Activated CD4-positive, alpha-beta T cell treated with anti-CD3 and anti-CD28 coated beads, Interleukin-2, amount 50 U/mL, for 1 hour (primary cell): ENCODE measurements at regions not wholly inside any gene's neighbourhood (a gene's known extent, or its start where the extent isn't known, plus 50 kb on each side); places are given as distances from the start of the nearest gene placed in this dataset.
"Not testable (repeated sequence)": the region's sequence is repeated elsewhere in the genome, so short reads cannot be mapped to it uniquely, and the experiment has no call there.

Experiments used
- DNase-seq: peaks from one replicate; pipeline ENCODE4 v3.0.0-alpha.2; 2020

DNA sequence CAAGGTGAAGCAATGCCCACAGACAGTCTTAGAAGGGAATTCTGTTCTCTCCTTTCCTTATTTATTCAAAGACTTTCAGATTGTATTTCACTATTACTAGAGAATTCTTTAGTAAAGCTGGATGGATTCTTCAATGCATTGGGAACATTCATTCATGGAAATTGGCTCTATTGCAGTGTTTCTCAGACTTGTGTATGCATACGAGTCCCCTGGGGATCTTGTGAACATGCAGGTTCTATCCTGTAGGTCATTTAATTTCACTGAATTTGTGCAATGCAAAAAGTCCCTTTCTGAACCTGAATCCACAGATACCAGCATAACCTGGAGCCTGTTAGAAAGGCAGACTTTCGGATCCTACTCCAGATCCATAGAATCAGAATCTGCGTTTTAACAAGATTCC, 160.9 kb upstream of the AHI1 start:
- DNase-seq, result no peak

DNA sequence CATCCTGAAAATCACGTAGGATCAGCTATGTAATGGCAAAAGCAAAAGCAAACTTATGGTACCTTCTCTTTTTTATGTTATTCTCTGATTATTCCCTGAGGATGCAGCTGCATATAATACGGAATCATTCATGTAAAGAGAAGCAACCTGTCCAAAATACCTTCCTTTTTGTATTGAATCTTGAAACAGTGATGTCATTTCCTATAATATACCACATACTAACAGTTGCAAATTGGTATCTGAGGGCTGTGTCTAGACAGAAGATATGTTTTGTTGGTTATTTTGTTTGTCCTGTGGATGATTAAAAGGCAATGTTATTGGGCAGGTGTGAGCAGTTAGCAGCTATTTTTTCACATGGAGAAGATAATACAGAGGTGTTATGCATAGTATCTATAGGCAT, 161.4 kb upstream of the AHI1 start:
- no peak for DNase-seq

DNA sequence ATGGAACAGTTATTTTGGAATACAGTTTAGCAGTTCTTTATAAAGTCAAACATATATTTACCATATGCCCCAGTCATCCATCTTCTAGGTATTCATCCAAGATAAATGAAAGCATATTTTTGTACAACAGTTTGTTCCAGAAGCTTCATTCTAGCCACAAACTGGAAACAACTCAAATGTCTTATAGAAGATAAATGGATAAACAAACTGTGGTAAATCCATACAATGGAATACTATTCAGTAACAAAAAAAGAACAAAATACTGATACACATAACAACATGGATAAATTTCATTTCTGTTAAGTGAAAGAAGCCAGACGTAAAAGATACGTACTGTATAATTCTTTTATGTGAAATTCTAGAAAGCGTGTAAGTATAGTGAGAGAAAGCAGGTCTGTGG, 167.0 kb upstream of the AHI1 start:
- DNase-seq, result no peak

DNA sequence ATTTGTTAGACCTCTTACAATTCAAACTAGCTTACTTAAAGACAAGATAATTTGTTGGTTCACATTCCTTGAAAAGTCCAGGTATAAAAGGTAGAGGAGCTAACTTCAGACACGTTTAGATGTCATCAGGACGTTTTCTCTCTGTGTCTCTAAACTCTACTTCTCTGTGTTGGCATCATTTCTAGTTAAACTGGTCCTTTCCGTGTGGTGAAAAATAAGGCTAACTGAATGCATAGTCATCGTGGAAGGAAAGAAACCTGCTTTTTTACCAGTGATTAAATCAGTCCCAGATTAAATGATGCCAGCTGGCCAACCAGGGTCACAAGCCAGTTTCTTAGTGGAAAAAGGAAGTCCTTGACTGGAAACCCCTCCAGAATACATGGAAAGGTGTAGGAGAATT, 168.4 kb upstream of the AHI1 start:
- no peak for DNase-seq

DNA sequence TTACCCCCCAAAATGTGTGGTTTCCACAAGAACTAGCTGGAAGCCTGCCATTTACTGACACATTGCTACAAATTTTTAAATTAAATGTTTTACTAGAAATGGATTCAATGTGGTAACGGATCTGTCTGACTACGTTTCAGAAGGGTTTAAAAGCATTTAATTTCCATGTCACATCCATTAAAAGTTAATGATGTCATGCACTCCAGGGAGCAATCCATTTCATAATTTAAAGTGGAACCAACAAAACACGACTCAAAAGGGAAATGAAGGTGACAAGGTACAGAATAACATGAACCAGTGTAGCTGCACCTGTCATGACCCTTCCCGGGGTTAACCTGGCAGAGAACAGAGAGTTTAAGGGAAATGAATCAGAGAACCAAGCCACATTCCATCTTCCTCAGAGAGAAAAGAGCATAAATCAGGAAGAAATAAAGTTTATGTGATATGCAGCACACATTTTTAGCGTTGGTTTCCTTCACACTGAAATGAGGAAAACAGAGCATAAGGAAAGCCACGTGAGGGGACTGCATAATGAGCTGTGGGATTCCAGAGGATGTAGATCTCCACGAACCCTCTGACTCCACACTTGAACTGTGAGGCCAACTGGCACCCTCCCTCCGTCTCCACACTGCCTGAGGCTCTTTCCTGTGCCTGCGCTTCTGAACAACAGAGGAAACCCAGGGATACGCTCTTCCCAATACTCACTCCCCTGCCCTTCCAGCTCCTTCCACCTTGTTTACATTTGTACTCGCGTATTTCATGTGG, 170.3 kb upstream of the AHI1 start:
- no peak for DNase-seq

DNA sequence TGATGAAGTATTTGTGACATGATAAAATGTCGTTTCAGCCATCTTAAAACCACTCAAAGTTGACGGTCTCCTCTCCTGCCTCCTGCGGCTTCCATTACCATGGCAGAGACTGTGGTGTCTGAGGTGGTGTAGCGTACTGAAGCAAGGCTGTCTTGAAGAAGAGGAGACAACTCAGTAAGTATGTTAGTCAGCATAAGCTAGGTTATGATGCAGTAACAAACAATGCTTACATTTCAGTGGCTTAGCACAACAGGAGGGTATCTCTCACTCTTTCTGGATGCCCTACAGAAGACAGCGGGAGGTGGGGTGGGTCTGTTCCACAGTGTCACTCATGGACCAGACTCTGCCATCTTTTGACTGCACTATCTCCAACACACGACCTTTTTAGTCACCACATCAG, 174.7 kb upstream of the AHI1 start:
- DNase-seq, result no peak

DNA sequence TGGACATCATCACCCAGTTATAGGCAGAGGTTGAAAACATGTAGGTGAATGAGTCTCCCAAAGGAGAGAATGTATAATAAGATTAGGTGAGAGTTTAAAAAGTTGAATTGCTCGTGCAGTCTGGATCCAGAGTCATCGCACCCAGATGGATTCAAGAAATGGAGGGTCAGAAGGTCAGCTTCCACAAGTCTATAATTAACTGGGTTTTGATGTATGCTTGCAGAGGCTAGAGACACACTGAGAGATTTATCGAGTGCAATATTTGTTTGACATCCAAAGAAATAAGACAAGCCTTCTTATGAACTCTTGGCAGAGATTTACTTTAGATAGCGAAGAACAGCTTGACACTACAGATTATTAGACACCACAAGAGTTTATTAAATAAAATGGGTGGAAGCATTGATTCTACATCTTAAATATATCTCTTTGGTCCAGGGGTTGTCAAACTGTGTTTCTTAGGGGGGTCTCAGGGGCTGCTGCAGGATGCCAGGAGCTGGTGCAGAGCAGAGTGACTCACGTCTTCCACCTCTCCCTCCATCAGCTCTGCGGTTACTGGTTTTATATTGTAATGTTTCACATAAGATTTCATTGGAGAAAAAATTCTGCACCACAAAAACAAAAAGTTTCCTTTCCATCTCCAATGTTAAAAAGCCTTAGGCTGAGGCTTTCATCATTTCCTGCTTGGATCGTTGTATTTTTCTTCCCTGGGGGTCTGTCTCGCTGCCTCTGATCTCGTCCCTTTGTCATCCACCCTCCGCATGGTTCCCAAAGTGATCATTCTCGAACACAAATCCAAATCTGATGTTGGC, 176.2 kb upstream of the AHI1 start:
- DNase-seq, result no peak

DNA sequence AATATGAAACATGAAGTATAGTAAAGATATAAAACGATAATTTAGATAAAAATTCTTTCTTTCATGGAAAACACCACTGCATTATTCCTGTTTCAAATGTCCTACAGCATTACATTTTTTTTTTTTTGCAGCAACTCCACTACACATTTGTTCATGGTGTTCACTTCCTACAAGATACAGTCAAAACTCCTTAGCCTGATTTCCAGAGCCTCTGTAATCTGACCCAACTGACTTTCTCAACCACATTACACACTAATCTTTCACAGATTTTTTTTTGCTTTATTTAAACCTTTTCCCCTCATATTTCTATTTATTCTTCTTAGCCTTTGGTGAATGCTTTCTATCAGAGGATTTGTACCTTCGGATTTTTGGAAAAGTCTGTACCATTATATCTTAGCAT, 176.5 kb upstream of the PDE7B start:
- no peak for DNase-seq

DNA sequence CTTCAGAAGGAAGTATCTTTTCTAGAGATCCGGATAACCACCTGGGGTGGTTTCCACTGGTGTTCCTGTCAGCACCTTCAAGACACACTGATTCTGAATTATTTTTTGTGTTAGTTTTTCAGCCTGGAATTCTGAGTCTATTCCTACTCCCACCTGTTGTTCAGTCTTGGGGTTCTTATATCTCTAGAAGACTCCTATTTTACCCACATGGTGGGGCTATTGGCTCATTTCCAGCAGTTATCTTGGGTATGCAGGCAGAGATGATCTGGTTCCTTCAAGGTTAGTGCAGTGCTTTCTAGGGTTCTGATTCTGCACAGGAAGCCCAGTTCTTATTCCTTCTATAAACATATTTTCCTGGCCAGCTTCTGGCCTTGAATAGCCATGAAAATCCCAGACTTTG, 175.6 kb upstream of the PDE7B start:
- peak; percentile 8 for DNase-seq

DNA sequence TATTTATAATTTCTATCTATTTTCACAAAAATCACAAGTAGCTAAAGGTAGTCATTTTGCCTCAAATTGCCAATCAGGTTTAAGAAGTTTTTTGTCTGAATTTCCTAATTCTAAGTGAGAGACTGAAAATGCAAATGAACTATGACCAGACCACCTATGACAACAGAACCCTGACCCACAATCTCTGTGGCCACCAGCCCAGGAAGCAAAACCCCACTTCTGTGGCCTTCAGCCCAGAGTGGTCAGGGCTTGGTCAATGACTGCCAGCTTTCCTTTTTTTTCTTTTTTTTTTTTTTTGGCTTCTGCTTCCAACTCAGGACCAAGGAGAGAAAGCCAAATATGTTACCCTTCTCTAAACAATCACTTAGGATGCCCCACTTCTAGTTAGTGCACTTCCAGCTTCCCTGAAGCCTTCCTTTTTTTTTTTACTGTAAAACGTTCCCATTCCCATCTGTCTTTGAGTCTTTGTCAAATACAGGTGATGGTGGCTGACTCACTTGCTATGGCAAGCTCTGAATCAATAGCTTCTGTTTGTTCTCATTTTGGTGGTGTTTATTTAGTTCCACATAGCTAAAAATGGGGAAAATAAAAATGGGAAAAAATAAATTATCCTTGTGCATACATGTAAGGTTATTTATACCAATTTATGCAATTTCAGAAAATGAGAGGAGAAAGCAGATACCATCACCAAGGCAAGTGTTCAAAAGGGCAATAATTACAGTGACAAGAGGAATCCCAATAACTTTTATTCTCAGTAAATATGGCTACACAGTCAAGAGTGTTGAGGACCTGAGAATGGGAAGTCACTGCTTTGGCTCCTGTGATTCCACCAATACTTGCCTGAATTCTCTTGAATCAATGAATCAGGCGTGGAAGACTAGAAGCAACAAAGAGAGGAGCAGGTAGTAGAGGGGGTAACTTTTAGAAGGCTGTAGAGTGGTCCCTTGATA, 170.3 kb upstream of the PDE7B start:
- no peak for DNase-seq

DNA sequence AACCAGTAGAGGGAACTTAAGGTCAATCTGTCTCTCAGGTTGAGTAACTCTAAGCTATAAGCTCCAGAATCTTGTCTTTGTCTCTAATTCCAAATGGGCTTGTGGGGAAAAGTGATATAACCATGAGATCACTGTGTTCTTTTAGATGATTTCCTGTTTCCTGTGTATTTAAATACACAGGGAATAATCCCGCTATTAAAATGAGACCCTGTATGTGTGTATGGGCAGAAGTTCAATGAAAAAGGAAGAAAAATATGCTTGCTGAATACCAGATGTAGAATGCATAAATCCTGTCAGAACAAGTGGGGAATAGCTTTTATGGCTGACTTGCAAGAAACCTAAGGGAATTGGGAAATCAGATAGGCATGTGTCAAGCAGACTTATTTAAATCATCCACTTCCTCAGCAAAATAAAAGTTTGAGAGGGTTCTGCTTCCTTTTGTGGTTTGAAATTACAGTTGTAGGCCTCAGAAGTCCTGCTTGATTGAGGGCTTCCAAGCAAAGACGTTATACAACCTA, 164.7 kb upstream of the PDE7B start:
- no peak for DNase-seq

DNA sequence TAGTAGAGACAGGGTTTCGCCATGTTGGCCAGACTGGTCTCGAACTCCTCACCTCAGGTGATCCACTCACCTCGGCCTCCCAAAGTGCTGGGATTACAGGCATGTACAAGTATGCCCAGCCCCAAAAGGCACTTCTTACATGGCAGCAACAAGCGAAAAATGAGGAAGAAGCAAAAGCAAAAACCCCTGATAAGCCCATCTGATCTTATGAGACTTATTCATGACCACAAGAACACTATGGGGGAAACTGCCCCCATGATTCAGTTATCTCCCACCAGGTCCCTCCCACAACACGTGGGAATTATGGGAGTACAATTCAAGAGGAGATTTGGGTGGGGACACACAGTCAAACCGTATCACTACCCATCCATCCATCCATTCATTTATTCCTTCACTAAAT, 163.0 kb upstream of the PDE7B start:
- not testable (repeated sequence) for DNase-seq

DNA sequence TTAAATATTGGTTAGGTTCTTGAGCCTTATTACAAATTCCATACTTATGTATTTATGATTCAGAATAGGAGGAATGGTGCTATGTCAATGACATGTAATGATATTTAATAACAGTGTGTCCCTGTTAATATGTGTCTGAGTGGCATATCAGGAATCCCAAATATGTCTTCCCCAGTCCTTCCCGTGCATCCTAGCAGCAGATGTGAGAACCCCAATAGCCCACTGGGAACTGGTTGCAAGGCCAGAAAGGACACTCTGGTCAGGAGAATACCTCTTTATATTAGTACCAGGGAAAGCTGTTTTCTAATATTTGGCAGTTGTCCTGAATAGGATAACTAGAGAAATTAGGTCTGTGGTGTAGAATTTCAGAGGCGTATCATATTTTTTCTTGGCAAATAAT, 159.1 kb upstream of the PDE7B start:
- DNase-seq, result no peak

DNA sequence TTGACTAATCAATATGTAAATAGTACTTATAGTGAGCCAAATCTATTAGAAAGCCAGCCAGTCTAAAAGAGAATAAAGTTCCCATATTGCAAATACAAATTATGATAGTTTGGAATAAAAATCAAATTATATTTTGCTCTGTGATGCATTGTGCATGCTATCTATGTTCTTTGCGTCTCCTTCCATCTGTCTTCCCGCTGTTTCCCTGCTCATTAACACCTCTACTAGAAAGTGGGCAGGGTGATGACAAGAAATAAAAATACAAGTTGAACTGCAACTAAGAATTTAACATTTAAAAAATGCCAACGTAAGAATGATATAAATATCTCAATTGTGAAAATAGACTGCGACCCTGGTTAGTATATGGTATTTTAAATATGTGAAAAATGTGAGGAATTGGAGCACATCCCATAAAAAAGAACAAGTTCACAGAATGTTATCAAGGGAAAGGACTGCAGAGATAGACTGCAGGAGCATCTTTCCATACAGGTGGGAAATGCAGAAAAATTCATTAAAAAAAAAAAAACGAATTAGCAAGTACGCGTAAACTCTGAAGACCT, 157.6 kb upstream of the PDE7B start:
- DNase-seq, result no peak

DNA sequence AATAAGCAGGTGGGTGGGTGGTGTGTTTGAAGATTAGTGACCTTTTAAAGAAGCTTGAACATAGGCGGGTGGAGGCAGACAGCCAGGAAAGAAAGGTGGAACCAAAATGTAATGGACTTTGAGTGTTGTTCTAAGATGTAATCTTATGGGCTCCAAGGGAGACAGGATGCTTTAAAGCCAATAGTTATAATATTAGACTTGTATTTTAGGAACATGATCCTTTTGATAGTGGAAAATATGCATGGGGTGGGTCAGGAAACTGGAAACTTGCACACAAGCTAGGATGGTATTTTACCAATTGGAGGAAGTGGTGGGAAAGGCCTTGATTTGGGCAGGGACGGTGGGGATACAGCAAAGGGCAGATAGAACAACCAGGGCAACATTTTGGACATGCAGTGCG, 151.8 kb upstream of the PDE7B start:
- DNase-seq, result no peak

DNA sequence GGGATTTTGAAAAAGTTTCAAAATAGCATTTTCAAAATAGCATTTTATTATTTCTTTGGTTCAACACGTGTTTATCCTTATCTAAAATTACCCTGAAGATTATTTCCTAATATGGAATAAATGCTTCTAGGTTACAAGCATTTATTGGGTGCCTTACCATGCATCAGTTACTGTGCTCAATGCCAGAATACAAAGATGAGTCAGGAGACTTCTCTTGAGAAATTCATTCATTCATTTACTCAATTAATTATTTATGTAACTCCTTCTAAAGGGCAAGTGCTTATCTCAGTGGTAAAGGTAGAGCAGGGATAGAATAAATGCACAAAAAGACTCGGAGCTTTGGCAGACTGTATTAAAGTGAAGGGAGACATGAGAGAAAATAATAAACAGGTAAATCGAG, 150.1 kb upstream of the PDE7B start:
- no peak for DNase-seq

DNA sequence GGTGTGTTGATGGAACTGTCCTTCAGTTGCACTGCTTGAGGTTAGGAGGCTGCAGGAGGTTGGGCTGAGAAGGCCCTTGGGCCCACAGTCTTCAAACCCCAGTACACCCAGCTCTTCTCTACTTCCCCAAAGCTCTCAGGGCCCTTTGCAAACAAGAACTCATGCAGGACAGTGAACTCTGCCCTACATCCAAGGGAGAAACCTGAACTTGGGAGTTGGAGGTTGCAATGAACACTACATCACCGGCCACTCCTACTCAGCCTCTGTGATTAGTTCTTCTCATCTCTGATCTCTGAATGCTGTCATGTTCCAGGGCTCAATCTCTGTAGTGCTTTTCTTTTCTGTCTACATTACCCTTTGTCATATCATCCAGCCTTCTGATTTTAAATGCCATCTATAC, 148.5 kb upstream of the PDE7B start:
- no peak for DNase-seq

DNA sequence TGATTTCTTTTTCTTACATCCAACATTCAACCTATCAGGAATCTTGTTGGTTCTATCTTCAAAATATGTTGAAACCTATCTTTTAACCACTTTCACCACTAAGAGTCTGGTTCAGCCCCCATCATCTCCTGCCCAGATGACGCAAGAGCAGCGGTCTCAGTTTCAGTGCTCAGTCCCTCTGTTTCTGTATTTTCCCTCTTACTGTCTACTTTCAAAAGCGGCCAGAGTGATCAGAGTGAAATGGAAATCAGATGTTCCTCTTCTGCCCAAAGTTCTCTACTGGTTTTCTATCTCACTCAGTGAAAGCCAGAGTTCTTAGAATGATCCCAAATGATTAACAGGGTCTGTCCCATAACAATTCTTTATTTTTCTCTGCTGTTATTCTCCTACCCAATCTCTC, 147.9 kb upstream of the PDE7B start:
- no peak for DNase-seq

DNA sequence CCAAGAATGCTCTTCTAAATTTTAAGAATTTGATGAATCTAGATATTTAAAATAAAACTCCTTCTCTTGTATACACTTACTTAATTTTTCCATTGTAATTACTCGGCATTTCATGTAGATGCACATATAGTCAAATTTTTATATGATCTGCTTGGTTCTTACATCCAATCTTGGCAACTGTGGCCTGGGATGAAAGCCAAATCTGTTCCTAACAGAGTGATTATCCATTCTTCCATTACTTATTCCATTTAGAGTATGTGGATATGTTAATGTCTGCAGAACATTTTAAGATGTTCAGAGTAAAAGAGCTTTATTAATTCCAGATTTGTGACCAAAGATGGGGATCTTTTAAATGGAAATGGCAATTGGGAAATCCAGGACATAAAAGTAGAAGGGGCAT, 144.1 kb upstream of the PDE7B start:
- DNase-seq, result no peak

DNA sequence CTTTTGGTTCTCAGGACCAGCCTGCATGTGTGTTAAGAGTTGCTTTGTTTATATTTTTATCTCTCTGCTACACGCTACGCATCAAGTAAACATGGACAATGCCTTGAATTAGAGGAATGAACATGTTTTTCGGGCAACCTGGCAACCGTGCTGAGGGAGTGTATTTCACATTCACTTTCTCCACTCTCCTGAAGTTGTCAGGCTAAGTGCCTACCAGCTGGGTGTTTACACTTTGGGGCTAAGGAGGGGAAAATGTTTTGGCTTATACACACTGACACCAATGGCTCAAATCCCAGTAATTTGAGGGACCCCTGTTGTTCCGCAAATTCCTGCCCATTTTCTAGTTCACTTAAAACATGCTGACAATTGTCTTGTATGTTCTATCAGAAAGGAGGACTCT, 141.5 kb upstream of the PDE7B start:
- no peak for DNase-seq

DNA sequence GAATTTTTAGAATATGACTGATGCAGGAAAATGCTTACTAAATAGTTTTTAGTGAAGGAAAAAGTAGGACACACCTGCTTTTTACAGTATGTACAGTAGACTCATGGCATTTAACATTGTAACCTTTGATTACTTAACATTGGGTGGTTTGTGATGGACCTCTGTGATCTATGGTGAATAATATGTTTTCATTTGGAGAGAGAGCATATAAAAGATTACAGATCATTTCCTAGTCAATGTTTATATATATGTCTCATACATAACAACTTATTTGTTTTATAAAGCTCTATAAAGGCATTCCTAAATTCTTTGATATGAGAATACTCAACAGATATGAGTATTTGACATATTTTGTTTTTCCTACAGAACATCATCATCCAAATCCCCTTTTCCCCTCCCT, 129.3 kb upstream of the PDE7B start:
- no peak for DNase-seq

DNA sequence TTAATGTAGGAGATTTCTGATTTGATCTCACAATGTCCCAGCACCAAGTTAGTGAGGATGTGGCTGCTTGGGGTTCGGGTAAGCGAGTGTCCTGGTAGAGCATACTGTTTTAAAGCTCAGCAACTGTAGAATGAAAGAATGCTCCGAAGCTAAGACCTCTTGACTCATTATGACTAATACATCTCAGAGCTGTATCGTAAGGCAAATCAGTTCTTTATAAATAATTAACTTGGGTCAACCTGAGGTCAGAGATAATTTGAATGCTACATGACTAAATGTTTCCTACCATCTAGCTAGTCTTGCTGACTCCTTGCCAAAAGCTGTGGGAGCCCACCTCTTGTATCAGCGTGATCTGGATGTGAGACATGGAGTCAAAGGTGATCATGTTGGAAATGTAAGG, 128.8 kb upstream of the PDE7B start:
- no peak for DNase-seq

DNA sequence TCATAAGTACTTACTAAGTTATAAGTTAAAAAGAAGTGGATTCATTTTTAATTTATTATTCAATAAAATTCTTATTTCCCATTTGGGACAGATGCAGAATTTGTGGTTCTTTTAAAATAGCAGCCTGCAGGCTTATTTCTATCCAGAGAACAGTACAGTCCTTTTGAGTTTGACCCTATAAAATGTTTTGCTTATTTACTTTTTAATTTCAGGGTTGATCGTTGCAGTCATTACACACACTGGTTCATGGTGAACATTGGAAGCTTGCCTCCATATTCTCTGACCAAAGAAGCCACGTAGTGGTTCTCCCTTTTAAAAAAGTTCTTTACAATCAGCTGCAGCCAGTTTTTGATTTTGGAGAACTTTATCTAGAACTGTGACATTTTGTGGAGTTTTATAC, 122.9 kb upstream of the PDE7B start:
- DNase-seq, result no peak
